ENCODE measurements at regions not wholly inside any gene's neighbourhood (a gene's known extent, or its start where the extent isn't known, plus 50 kb on each side); places are given as distances from the start of the nearest gene placed in this dataset.
"Not testable (repeated sequence)": the region's sequence is repeated elsewhere in the genome, so short reads cannot be mapped to it uniquely, and the experiment has no call there.

DNA sequence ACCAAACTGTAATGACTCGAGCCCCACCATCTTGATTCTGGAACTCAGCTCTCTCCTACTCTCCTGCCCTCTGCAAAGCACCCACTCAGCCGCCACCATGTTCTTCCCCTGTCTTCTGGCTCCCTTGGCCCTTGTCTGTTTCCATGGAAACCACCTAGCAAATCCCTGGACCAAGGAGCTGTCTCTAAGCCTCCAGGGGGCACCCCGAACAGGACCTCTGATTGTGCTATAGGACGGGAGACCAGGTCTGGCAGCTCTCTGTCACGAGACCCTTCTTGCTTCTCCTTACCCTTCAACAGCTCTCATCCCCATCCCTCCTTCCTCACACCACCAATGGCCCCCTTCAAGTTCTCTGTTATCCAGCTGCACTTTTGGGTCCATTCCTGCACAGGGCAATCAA is 277.7 kb upstream of the ZNF507 start:
- DNase-seq, result no peak

DNA sequence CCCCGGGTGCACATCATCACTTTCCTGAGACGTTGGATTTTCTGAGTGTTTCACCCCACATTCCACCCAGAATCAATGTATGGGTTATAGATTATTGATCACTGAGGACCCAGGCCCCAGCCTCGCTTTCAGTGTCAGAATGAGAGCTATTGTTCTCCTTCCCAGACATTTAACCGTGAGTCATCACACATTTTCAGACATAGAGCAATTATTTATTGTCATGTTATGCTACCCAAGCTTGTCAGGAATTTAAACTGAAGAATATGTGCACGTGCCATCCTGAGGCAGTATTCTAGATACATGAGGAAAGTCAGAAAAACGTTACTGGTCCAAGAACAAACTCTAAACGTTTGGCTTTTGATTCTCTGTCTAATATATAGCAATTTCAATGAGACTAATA is 276.6 kb upstream of the ZNF507 start:
- DNase-seq, result no peak

DNA sequence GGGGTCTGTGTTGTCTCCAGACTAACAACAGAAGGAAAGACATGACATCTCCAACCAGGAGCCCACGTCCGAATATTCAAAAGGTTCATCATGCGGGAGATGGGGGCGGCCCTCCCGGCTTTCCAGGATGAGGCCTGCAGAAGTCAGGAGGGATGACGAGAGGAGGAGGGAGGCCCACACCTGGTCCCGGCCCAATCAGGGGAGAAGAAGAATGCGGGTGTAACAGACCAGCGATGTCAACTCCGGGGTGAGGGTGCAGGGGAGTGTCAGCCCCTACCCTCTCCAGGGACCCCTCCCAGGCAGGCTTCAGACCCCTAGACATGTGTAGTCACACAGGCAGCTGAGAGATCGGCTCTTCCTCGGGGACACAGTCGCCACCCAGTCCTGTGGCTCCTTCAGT is 275.3 kb upstream of the ZNF507 start:
- DNase-seq, result no peak

DNA sequence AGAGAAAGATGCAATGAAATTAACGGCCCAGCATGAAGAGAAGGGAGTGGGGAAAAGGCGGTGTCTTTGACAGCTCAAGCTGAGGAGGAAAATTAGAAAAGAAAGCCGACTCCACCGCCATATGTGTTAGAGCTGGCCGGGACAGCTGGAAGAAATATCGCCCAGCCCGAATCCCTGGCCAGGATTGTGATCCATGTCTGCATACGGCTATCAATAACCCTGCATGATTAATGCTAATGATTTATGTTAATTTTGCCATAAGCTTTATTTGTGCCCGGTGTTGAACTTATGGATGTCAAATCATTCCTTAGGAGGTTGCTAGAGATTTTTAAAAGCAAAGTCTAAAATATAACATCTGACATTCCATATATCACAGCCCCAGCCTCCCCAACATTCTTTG is 263.4 kb upstream of the ZNF507 start:
- DNase-seq, result no peak

DNA sequence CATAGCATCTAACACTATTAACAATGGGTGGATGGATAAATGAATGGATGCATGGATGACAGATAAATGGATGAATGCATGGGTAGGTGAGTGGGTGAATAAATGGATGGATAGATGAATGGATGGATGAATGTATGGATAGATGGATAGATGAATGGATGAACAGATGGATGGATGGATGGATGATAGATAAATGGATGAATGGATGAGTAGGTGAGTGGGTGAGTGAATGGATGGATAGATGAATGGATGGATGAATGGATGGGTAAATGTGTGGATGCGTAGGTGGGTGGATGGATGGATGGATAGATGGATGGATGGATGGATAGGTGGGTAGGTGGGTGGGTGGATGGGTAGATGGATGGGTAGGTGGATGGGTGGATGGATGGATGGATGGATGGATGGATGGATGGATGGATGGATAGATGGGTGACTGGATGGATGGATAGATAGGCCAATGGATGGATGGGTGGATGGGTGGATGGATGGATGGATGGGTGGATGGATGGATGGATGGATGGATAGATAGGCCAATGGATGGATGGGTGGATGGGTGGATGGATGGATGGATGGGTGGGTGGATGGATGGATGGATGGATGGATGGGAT is 260.6 kb upstream of the ZNF507 start:
- not testable (repeated sequence) for DNase-seq

DNA sequence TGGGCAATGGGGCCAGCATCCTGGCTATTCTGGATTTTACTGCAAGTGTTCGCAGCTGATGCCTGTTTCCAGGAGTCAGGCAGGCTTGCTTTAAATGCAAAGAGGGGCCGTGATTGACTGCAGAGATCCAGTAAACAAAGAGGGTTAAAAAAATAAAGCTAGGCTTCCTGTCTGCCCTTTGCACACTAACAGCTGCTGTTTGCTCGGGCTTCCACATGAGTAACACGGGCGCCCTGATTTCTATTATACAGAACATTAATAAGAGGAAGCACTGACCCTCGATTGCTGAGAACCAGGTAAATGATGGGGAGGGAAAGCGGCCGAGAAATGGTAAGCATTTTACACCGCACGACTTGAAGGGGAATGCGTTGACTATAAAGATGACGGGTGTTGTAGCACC is 254.2 kb upstream of the ZNF507 start:
- DNase-seq, result no peak

DNA sequence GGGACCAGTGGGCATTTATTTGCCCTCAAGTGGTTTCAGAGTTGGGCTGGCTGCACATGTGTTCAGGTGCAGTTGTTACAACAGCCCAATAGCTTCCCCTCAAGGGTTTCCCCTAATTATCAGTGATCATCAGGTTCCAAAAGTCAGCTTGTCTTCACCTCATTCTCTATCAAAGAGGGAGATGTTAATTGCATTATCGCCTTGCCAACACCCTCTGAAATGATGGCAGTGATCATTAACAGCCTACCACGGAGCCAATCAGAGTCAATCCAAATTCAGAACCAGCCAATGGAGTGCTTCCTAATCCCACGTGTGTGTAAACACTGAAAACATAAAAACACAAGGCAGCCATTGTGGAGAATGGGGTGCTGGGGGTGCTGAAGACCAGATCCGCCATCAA is 248.4 kb upstream of the ZNF507 start:
- no peak for DNase-seq

DNA sequence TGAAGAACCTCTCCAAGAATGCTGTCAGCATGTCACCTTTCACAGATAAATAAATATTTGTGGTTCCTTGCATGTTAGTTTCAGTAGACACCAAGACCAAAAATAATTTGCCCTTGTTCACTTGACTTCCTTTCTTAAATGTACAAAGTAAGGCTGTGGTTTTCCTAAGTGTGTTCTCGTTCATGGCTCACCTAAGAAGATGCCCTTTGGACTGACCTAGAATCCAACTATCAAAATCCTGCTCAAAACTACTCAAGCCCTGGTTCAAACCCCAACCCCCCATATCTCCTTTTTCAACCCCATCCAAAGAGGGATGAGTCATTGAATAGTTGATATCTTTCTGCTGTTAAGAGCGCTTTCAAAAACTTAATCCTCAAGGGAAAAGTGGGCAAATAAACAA is 247.8 kb upstream of the ZNF507 start:
- no peak for DNase-seq

DNA sequence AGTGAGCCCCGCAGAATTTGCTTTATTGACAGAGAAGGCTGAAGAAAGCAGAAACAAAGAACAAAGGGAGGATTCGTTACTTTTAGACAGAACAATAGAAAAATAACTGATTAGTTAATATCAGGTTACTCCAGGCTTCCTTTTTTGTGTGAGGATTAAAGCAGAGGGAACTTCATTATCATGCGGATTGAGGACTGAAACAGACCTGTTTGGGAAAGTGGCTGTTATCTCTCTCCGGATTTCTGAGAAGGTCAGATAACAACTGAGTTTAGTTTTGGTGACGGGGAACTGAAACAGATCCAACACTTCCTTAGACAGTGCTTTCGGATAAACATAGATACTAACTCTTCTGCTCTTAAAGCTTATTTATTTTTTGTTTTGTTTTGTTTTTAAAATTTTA is 246.4 kb upstream of the ZNF507 start:
- no peak for DNase-seq

DNA sequence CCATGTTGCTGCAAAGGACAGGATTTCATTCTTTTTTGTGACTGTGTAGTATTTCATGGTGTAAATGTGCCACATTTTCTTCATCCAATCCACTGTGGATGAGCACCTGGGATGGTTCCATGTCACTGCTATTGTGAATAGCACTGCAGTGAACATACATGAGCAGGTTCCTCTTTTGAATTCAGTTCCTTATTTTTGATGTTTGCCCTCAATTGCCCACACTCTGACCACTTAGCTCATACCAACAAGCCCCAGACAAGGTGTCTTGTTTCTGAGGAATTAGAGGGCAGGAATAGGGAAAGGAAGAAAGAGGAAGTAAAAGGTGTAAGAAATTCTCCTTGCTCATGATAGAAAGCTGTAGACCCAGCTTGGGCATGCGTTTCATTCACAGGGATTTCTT is 244.2 kb upstream of the ZNF507 start:
- no peak for DNase-seq

DNA sequence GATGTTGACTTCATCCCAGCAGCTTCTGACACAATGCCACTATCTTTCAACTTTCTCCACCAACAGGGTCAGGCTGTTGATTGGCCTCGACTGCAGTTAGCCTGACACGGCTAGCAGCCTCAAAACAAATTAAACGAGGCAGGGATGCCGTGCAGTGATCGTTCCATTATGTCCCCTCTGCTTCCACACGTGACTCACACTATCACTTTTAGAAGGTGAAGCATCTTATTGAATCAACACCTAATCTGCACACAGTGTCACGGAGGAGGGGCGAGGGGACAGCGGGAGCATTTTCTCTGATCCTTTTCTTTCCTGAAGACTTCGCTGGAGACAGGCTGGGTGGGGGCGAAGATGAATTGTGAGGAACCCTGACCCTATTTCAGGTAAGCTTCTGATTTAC is 241.9 kb upstream of the ZNF507 start:
- DNase-seq, result no peak

DNA sequence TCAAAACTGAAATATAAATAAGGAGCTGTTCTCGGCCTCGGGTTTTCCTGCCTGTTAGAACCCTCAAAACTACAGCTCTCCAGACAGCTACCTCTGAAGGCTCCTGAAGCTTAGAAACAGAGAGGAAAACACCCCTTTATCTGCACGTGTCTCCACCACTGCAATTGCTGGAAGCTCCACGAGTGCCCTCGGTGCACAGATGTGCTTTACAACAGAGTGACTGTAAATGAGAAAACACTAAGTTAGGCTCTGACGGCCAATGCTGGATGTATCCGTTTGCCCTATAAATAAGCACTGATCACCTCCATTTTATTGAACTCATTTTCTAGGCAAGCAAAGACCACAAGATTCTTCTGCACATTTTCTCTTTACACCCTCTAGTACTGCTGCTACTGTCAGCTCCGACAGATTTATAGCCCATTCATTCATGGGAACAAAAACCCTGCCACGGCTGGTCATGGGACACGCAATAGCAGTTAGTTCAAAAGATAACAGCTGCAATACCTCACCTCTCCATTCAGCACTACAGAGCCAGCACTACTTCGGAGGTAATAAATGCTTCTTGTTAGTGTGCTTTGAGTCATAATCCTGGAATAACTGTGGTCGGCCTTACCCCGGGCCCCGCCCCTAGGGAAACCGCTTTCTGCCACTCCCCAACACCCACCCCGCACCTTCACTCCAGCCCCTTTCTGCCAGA is 241.1 kb upstream of the ZNF507 start:
- no peak for DNase-seq

DNA sequence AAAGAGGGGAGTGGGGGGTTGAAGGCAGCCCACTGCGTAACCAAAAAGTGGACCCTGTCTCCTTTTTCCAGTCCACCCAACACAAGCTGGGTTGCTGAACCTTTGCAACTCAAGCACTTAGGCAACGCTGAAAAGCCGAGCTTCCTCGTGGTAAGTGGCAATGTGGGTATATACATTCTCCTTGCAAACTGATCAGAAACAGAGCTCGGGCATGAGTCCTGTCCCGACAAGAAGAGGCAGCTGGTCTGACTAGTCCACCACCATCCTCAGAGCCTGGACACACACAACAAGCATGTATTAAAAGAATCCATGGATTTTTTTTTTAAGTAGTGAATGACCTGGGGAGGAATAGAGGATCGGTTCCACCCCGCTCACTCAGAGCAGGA is 240.6 kb upstream of the ZNF507 start:
- DNase-seq, result no peak

DNA sequence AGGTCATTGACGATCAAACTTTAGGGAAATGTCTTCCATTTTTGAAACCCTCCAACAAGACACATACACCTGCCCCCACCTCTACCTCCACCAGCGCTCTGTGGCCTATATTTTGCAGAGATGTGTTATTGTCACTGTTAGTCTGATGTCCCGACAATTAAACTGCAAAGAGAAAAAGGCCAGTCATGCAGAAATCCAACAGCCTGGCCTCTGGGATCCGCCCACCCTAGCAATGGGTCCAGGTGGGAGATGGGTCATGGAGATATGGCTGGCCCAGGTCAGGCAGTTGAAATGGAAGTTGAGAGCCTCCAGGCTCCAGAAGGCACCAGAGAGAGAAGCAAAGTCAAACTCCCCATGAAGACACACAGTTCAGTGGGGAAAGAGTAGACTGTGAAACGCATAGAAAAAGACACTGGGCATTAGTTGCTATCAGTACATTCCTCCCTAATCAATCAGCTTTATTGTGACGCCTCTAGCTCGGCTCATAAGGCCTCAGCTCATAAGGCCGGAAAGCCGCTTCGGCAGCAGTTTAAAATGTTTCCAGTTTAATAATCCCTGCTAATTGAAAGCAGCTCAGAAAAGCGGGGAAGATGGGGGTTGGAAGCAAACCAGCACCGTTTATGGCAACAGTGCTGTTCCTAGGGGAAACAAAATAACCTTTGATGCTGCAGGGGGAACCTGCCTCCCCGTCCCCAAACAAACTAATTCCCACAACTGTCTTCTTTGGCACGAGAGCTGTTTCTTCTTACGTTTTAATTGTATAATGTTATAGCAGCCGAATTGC is 239.7 kb upstream of the ZNF507 start:
- DNase-seq, result no peak

DNA sequence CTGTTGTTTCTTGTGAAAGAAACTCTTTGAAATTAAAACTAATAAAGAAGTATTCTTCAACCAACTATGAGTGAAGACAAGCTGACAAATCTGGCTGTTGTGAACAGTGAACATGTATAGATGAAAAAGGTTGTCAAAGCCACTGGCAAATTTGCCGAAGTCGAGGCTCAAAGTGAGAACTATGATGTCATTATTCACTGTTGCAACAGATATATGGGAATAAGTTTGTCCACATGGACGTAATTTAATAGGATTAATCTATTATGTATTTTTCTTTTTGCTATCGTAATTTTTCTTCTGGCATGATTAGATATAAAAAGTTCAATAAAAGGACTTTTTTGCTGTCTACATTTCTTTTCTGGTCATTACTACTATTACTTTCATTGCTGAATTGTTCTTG is 223.2 kb upstream of the ZNF507 start:
- DNase-seq, result no peak

DNA sequence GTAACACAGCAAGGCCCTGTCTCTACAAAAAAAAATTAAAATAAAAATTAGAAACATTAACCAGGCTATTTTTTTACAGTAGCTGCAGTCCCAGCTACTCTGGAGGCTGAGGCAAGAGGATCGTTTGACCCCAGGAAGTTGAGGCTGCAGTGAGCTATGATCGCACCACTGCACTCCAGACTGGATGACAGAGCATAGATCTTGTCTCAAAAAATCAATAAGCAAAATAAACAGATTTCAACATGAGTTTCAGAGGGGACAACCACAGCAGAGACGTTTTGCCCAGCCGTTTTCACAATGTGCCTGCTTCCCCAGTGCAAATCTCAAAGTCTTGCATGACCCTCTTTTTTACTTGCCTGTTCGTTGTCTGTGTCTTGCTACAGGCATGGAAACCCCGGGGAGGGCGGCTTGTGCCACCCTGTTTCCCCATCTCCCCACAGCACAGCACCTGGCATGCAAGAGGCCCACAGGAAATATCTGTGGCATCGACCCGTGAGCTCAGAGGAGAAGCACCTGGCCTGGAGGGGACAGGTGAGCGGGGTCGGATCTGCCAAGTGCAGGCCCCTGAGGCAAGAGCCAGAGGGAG is 222.0 kb upstream of the ZNF507 start:
- DNase-seq, result no peak

DNA sequence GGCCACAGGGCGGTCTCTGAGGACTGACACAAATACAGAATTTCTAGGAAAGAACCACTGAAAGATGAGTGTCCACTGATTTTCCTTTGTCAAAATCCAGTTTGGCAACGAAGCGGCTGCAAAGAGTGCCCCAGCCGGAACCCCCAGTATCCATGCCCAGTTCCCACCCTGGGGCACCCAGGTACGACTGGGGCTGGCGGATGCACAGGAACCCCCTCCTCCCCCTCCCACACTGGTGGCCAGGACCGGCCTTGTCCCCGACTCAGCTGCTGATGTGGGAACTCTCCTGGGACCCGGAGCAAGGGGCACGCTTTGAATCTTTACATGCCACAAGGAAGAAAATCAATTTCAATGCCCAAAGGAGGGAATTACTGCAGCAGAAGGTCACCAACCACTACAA is 220.8 kb upstream of the ZNF507 start:
- no peak for DNase-seq

DNA sequence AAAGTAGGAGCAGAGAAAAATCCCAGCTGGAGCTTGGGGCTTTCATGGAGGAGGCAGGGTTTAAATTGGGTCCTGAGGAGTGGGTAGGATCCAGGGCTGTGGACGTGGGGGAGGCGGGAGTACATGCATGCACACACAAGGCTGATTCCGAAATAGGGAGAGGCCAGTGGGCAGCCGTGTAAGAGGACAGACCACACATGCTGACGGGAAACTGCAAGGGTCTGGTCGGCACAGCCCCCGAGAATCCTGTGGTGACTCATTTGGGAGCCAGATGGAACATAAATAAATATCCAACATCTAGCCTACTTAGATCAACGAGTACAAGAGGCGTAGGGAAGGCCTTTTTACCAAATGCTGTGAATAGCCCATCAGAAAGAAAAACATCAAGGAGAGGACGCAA is 216.3 kb upstream of the ZNF507 start:
- DNase-seq, result no peak

DNA sequence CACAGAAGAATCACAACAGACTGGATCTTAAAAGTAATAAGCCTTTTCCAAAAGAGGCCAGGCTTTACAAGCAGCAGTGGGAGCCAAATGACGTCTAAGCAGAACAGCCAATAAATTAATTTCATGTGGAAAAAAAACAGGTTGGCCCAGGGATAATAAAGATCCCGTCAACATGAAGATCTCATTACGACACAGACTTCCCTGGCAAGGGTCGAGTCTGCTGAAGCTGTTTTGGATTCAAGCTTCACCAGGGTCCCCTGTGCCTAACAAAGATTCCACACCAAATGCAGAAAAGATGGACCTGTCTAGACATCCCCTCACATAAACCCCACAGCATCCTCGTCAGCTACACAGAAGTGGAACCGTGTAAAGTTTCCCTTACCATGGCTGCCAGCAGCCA is 215.1 kb upstream of the ZNF507 start:
- no peak for DNase-seq

DNA sequence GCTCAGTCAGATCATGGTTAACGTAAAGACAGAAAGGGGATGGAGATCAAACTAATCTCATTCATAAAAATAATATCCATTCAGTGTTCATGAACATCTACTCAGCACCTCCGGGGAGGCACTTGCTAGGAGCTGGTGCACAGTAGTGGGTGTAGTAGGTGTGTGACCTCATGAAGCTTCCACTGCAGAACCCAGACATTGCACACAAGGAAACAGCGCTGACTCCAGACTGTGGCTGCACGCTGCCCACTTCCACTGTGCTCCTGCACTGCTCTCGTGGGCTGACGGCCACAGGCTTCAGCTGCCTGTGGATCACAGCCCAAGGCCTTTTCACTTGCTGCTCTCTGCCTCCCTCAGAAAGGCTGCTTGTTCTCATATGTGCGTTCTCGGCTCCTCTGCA is 214.4 kb upstream of the ZNF507 start:
- no peak for DNase-seq

DNA sequence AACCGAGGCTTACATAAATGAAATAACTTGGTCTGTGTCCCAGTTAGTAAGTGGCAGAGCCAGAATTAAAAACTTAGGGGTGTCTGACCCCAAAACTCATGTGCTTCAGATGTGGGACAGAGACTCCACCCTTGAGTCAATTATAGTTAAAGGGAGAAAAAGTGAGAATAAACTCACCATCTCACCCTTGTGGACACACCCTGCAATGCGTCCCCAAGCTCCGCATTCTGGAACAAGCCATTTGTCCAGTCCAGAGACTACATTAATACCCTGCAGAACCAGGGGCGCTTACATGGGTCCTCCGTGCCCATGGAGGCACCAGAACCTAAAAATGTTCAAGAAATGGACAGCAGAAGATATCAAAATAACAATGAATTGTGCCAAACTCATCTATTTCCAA is 207.0 kb upstream of the ZNF507 start:
- no peak for DNase-seq

DNA sequence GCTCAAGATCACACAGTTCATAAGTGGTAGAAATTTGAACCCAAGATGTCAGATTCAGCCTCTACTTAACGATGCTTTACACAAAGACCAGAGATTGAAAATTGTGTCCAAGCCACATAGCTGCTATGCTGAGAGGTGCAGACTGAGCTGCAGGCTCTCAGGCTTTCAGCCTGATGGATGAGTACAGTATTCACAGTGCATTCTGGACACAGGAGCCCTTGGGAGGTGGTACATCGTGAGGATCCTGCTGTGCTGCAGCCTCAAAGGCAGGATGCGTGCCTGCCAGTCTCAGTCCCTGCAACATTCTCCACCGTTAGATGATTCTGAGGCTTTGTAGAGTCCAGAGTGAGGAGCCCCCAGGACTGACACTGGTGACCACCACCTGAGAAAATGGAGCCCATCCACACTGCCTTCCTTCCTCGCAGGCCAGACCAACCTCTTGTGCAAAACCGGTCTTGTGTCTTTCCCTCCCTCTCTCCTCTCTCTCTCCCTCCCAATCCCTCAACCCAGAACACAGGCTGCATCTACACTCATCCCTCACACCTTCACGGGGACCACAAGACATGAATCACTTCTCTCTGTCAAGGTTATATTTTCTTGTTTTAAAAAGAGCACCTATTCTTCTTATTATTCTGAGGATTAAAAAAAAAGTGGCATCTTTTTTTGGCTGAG is 203.4 kb upstream of the ZNF507 start:
- DNase-seq, result no peak

DNA sequence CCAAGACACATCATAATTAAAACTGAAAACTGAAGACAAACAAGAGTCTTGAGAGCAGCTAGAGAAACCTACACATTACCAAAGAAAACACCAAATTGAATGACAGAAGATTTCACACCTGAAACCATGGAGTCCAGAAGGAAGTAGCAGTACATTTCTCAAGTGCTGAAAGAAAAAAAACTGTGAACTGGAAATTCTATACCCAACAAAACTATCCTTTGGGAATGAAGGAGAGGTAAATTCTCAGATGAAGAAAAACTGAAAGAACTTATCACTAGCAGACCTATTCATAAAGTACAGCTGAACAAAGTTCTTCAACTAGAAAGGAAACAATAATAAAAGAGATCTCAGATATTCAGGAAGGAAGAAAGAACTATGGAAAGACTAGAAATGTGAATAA is 198.7 kb upstream of the ZNF507 start:
- no peak for DNase-seq

DNA sequence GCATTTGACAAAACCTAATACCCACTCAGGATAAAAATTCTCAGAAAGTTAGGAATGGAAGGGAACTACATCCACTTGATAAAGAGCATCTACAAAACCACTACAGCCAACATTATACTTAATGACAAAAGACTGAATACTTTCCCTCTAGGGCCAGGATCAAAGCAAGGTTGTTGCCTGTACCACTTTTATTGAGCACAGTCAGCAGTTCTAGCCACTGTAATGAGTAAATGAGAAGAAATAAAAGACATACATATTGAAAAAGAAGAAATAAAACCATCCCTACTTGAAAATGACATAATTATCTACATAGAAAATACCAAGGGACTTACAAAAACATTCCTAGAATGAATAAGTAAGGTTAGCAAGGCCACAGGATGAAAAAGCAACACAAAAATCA is 194.8 kb upstream of the ZNF507 start:
- no peak for DNase-seq

All from activated effector memory CD4-positive, alpha-beta T cell treated with Interleukin-2 at 50 U/mL for 16 hours (primary cell).